ENCODE measurements at regions not wholly inside any gene's neighbourhood (a gene's known extent, or its start where the extent isn't known, plus 50 kb on each side); places are given as distances from the start of the nearest gene placed in this dataset.
A peak's percentile ranks its signal among the peaks of the same experiment; 100 is the strongest.

- H3K14ac ChIP-seq (ENCODE audit: low read length) = no peak overlapping the region
- H3K4me1 ChIP-seq (ENCODE audit: control insufficient read depth in 1 of 2, insufficient read depth in 2 of 2, low read length in 2 of 2) = peaks cover 3 to 7% of the 10 kb centered on the region in 2 experiments
- no peak overlapping the region for H3K23ac ChIP-seq (ENCODE audit: low read length)
- no CpG with 5 or more reads among the region's 1 CpG for WGBS (ENCODE audit: extremely low coverage, insufficient coverage, insufficient read length)
- no peak overlapping the region for H4K12ac ChIP-seq (ENCODE audit: low read depth, low read length)
- peaks cover 4% of the 10 kb centered on the region for H3K79me1 ChIP-seq (ENCODE audit: low read length)
- H3K27me3 ChIP-seq (ENCODE audit: insufficient read depth, low read length) = no peaks in the 10 kb centered on the region
- no peak overlapping the region for H2BK12ac ChIP-seq (ENCODE audit: low read length)
- H3K79me2 ChIP-seq (ENCODE audit: control insufficient read depth, insufficient read depth, low read length, poor library complexity) = no peaks in the 10 kb centered on the region
- H3K9ac ChIP-seq (ENCODE audit: low read length) = no peak overlapping the region
- H3K4ac ChIP-seq (ENCODE audit: low read depth, low read length) = no peak overlapping the region
- no peak overlapping the region for H2BK120ac ChIP-seq (ENCODE audit: insufficient read depth, low read length, poor library complexity)
- no peak overlapping the region for H2BK5ac ChIP-seq (ENCODE audit: low read depth, low read length, poor library complexity)
- no peak for DNase-seq
- H3K4me2 ChIP-seq (ENCODE audit: low read length) = no peak overlapping the region
- H2AFZ ChIP-seq (ENCODE audit: insufficient read depth, low read length, poor library complexity) = no peak overlapping the region
- H4K91ac ChIP-seq (ENCODE audit: low read depth, low read length) = no peak overlapping the region
- H3K4me3 ChIP-seq (ENCODE audit: low read depth, low read length) = no peak overlapping the region
- no peak overlapping the region for H2AK5ac ChIP-seq (ENCODE audit: low read length)
- H4K8ac ChIP-seq (ENCODE audit: low read depth, low read length) = no peak overlapping the region
- H3K36me3 ChIP-seq (ENCODE audit: control insufficient read depth in 1 of 2, insufficient read depth in 2 of 2, low read length in 2 of 2) = no peaks in the 10 kb centered on the region
- H3K27ac ChIP-seq (ENCODE audit: low read depth, low read length) = no peak overlapping the region
- H3K9me3 ChIP-seq (ENCODE audit: insufficient read depth, low read depth, low read length) = no peaks in the 10 kb centered on the region
- H3K18ac ChIP-seq (ENCODE audit: low read length) = no peak overlapping the region
Measured at GRCh38 chr6:134523903-134524650, 206.2 kb upstream of the SGK1 start.

GRCh38 chr6:134523051-134523450, 205.1 kb upstream of the SGK1 start:
- Histone ChIP-seq H4K8ac (ENCODE audit: low read depth, low read length) (no peak overlapping the region), H2AK5ac (ENCODE audit: low read length) (no peak overlapping the region), H4K12ac (ENCODE audit: low read depth, low read length) (no peak overlapping the region), H3K4me3 (ENCODE audit: low read depth, low read length) (no peak overlapping the region), H3K9ac (ENCODE audit: low read length) (no peak overlapping the region), H2BK5ac (ENCODE audit: low read depth, low read length, poor library complexity) (no peak overlapping the region), H3K9me3 (ENCODE audit: insufficient read depth, low read depth, low read length) (no peaks in the 10 kb centered on the region), H3K36me3 (ENCODE audit: control insufficient read depth in 1 of 2, insufficient read depth in 2 of 2, low read length in 2 of 2) (no peaks in the 10 kb centered on the region), H3K79me1 (ENCODE audit: low read length) (peaks cover 4% of the 10 kb centered on the region), H3K79me2 (ENCODE audit: control insufficient read depth, insufficient read depth, low read length, poor library complexity) (no peaks in the 10 kb centered on the region), H3K4ac (ENCODE audit: low read depth, low read length) (no peak overlapping the region), H2BK120ac (ENCODE audit: insufficient read depth, low read length, poor library complexity) (no peak overlapping the region), H3K27ac (ENCODE audit: low read depth, low read length) (no peak overlapping the region), H3K27me3 (ENCODE audit: insufficient read depth, low read length) (no peaks in the 10 kb centered on the region), H2AFZ (ENCODE audit: insufficient read depth, low read length, poor library complexity) (no peak overlapping the region), H3K4me2 (ENCODE audit: low read length) (no peak overlapping the region), H4K91ac (ENCODE audit: low read depth, low read length) (no peak overlapping the region), H3K14ac (ENCODE audit: low read length) (no peak overlapping the region), H3K23ac (ENCODE audit: low read length) (no peak overlapping the region), H2BK12ac (ENCODE audit: low read length) (no peak overlapping the region), H3K18ac (ENCODE audit: low read length) (no peak overlapping the region), H3K4me1 (ENCODE audit: control insufficient read depth in 1 of 2, insufficient read depth in 2 of 2, low read length in 2 of 2) (peaks cover 3 to 7% of the 10 kb centered on the region in 2 experiments)
- WGBS (ENCODE audit: extremely low coverage, insufficient coverage, insufficient read length) = no CpG with 5 or more reads among the region's 1 CpG
- no peak for DNase-seq

GRCh38 chr6:134521116-134521501, 203.2 kb upstream of the SGK1 start:
- Histone ChIP-seq H3K4ac (ENCODE audit: low read depth, low read length) (no peak overlapping the region), H3K9ac (ENCODE audit: low read length) (no peak overlapping the region), H3K4me2 (ENCODE audit: low read length) (no peak overlapping the region), H3K4me1 (ENCODE audit: control insufficient read depth in 1 of 2, insufficient read depth in 2 of 2, low read length in 2 of 2) (peaks cover 10 to 15% of the 10 kb centered on the region in 2 experiments), H3K9me3 (ENCODE audit: insufficient read depth, low read depth, low read length) (no peaks in the 10 kb centered on the region), H2AK5ac (ENCODE audit: low read length) (no peak overlapping the region), H3K18ac (ENCODE audit: low read length) (no peak overlapping the region), H3K4me3 (ENCODE audit: low read depth, low read length) (no peak overlapping the region), H2BK120ac (ENCODE audit: insufficient read depth, low read length, poor library complexity) (no peak overlapping the region), H3K27me3 (ENCODE audit: insufficient read depth, low read length) (no peaks in the 10 kb centered on the region), H3K79me2 (ENCODE audit: control insufficient read depth, insufficient read depth, low read length, poor library complexity) (no peaks in the 10 kb centered on the region), H2BK5ac (ENCODE audit: low read depth, low read length, poor library complexity) (no peak overlapping the region), H2AFZ (ENCODE audit: insufficient read depth, low read length, poor library complexity) (no peak overlapping the region), H3K79me1 (ENCODE audit: low read length) (peaks cover 3% of the 10 kb centered on the region), H3K14ac (ENCODE audit: low read length) (peak overlapping the region; percentile 32), H3K23ac (ENCODE audit: low read length) (no peak overlapping the region), H3K36me3 (ENCODE audit: control insufficient read depth in 1 of 2, insufficient read depth in 2 of 2, low read length in 2 of 2) (no peaks in the 10 kb centered on the region), H3K27ac (ENCODE audit: low read depth, low read length) (no peak overlapping the region), H4K12ac (ENCODE audit: low read depth, low read length) (no peak overlapping the region), H2BK12ac (ENCODE audit: low read length) (peak overlapping the region; percentile 67), H4K91ac (ENCODE audit: low read depth, low read length) (no peak overlapping the region), H4K8ac (ENCODE audit: low read depth, low read length) (no peak overlapping the region)
- no CpG with 5 or more reads among the region's 3 CpGs for WGBS (ENCODE audit: extremely low coverage, insufficient coverage, insufficient read length)
- no peak for DNase-seq

GRCh38 chr6:134520181-134521115, 202.5 kb upstream of the SGK1 start:
- H3K9ac ChIP-seq (ENCODE audit: low read length) = no peak overlapping the region
- H3K36me3 ChIP-seq (ENCODE audit: control insufficient read depth in 1 of 2, insufficient read depth in 2 of 2, low read length in 2 of 2) = no peaks in the 10 kb centered on the region
- no peak overlapping the region for H4K12ac ChIP-seq (ENCODE audit: low read depth, low read length)
- H3K4me2 ChIP-seq (ENCODE audit: low read length) = no peak overlapping the region
- H2BK120ac ChIP-seq (ENCODE audit: insufficient read depth, low read length, poor library complexity) = no peak overlapping the region
- peak overlapping the region; percentile 67 for H2BK12ac ChIP-seq (ENCODE audit: low read length)
- no peaks in the 10 kb centered on the region for H3K79me2 ChIP-seq (ENCODE audit: control insufficient read depth, insufficient read depth, low read length, poor library complexity)
- peak in 1 of 2 donors; percentile 31 for DNase-seq
- no CpG with 5 or more reads among the region's 12 CpGs for WGBS (ENCODE audit: extremely low coverage, insufficient coverage, insufficient read length)
- H3K23ac ChIP-seq (ENCODE audit: low read length) = no peak overlapping the region
- H3K4ac ChIP-seq (ENCODE audit: low read depth, low read length) = no peak overlapping the region
- H3K27me3 ChIP-seq (ENCODE audit: insufficient read depth, low read length) = no peaks in the 10 kb centered on the region
- no peak overlapping the region for H3K18ac ChIP-seq (ENCODE audit: low read length)
- no peaks in the 10 kb centered on the region for H3K9me3 ChIP-seq (ENCODE audit: insufficient read depth, low read depth, low read length)
- H3K4me3 ChIP-seq (ENCODE audit: low read depth, low read length) = no peak overlapping the region
- H3K14ac ChIP-seq (ENCODE audit: low read length) = peak overlapping the region; percentile 32
- H4K8ac ChIP-seq (ENCODE audit: low read depth, low read length) = peak overlapping the region; percentile 67
- H2AFZ ChIP-seq (ENCODE audit: insufficient read depth, low read length, poor library complexity) = no peak overlapping the region
- peaks cover 10 to 15% of the 10 kb centered on the region in 2 experiments for H3K4me1 ChIP-seq (ENCODE audit: control insufficient read depth in 1 of 2, insufficient read depth in 2 of 2, low read length in 2 of 2)
- H4K91ac ChIP-seq (ENCODE audit: low read depth, low read length) = peak overlapping the region; percentile 39
- peaks cover 3% of the 10 kb centered on the region for H3K79me1 ChIP-seq (ENCODE audit: low read length)
- no peak overlapping the region for H2BK5ac ChIP-seq (ENCODE audit: low read depth, low read length, poor library complexity)
- no peak overlapping the region for H2AK5ac ChIP-seq (ENCODE audit: low read length)
- no peak overlapping the region for H3K27ac ChIP-seq (ENCODE audit: low read depth, low read length)
